GM23338 (cell line): ENCODE measurements at regions not wholly inside any gene's neighbourhood (a gene's known extent, or its start where the extent isn't known, plus 50 kb on each side); places are given as distances from the start of the nearest gene placed in this dataset.

Experiments used
- ATAC-seq: fragments of 200-7000 bp; cut with Tn5 transposase; 3 replicates; pipeline ENCODE4 v1.9.1; 2020
- DNase-seq: peaks from one replicate; pipeline ENCODE4 v3.0.0-alpha.2; 2015; ENCODE audit warnings: low spot score
- H2AFZ ChIP-seq: fragments of 200-600 bp; sonication (generic); 2 replicates; pipeline ENCODE4 v1.8.0; 2016; ENCODE audit warnings: antibody characterized with exemption, mild to moderate bottlenecking, moderate library complexity
- H3F3A ChIP-seq: fragments of 200-600 bp; sonication (generic); replicated peaks from 2 replicates; pipeline ENCODE4 v1.8.0; 2017; ENCODE audit warnings: antibody characterized with exemption, mixed run types, low read depth
- H3K27ac ChIP-seq: fragments of 200-600 bp; sonication (generic); 2 replicates; pipeline ENCODE4 v1.6.1; 2016; ENCODE audit warnings: low read depth
- H3K27me3 ChIP-seq: fragments of 200-600 bp; sonication (generic); 2 replicates; pipeline ENCODE4 v1.8.0; 2016; ENCODE audit warnings: mild to moderate bottlenecking, mixed run types, moderate library complexity; ENCODE audit not compliant: insufficient read depth
- H3K36me3 ChIP-seq: fragments of 200-600 bp; sonication (generic); 2 replicates; pipeline ENCODE4 v1.8.0; 2016; ENCODE audit warnings: mild to moderate bottlenecking; ENCODE audit not compliant: insufficient read depth
- H3K4me1 ChIP-seq: fragments of 200-600 bp; sonication (generic); 2 replicates; pipeline ENCODE4 v1.8.0; 2016; ENCODE audit warnings: mild to moderate bottlenecking, moderate library complexity; ENCODE audit not compliant: insufficient read depth
- H3K4me2 ChIP-seq: fragments of 200-600 bp; sonication (generic); 2 replicates; pipeline ENCODE4 v1.7.1; 2017; ENCODE audit warnings: mixed run types
- H3K4me3 ChIP-seq: fragments of 200-600 bp; sonication (generic); 2 replicates; pipeline ENCODE4 v1.6.1; 2016; ENCODE audit warnings: mixed run types
- H3K79me2 ChIP-seq: fragments of 200-600 bp; sonication (generic); replicated peaks from 2 replicates; pipeline ENCODE4 v1.8.0; 2017; ENCODE audit warnings: mild to moderate bottlenecking; ENCODE audit not compliant: insufficient read depth
- H3K9me2 ChIP-seq: fragments of 200-600 bp; sonication (generic); 2 replicates; pipeline ENCODE4 v1.8.0; 2017; ENCODE audit not compliant: insufficient read depth
- H4K20me1 ChIP-seq: fragments of 200-600 bp; sonication (generic); replicated peaks from 2 replicates; pipeline ENCODE4 v1.8.0; 2017; ENCODE audit warnings: mild to moderate bottlenecking; ENCODE audit not compliant: insufficient read depth
- H3K27ac Mint-ChIP-seq: 2 replicates; pipeline ENCODE4 v1.8.0; 2020; ENCODE audit warnings: inconsistent platforms, mild to moderate bottlenecking, moderate library complexity, mixed read lengths
- H3K27me3 Mint-ChIP-seq: 3 replicates; pipeline ENCODE4 v1.8.0; 2022; ENCODE audit warnings: low read depth, mild to moderate bottlenecking, moderate library complexity, mixed read lengths, inconsistent platforms; ENCODE audit not compliant: insufficient read depth, poor library complexity
- H3K36me3 Mint-ChIP-seq: 3 replicates; pipeline ENCODE4 v1.8.0; 2021; ENCODE audit warnings: low read depth, mild to moderate bottlenecking, inconsistent platforms, moderate library complexity, mixed read lengths
- H3K4me1 Mint-ChIP-seq: 3 replicates; pipeline ENCODE4 v1.8.0; 2020; ENCODE audit warnings: mild to moderate bottlenecking, inconsistent platforms, mixed read lengths
- H3K4me3 Mint-ChIP-seq: 3 replicates; pipeline ENCODE4 v1.8.0; 2021; ENCODE audit warnings: moderate library complexity, mild to moderate bottlenecking, inconsistent platforms, mixed read lengths
- H3K9me3 Mint-ChIP-seq: 3 replicates; pipeline ENCODE4 v1.8.0; 2020; ENCODE audit warnings: moderate library complexity, mild to moderate bottlenecking, inconsistent platforms, mixed read lengths
- CREB1 ChIP-seq: fragments of 250-450 bp; sonication (Bioruptor Pico); IDR thresholded peaks from 2 replicates; pipeline ENCODE4 v1.5.0; 2020; ENCODE audit warnings: low read depth, mild to moderate bottlenecking, moderate library complexity
- CTCF ChIP-seq, 2 experiments: fragments of 200-600 bp in 1 of 2; sonication (generic) in 1 of 2; conservative IDR thresholded peaks; 2 replicates each; pipeline versions ENCODE4 v1.5.1 to v1.6.1; 2016 to 2017; ENCODE audit warnings: antibody characterized with exemption in 2 of 2, low read depth in 2 of 2, mild to moderate bottlenecking in 2 of 2, moderate library complexity in 1 of 2
- EZH2 ChIP-seq: fragments of 200-600 bp; sonication (generic); IDR thresholded peaks from one replicate; pipeline ENCODE4 v1.8.0; 2017; ENCODE audit warnings: antibody characterized with exemption, mild to moderate bottlenecking, low read depth; ENCODE audit not compliant: unreplicated experiment
- EZH2phosphoT487 ChIP-seq: fragments of 200-600 bp; sonication (generic); IDR thresholded peaks from one replicate; pipeline ENCODE4 v1.8.1; 2018; ENCODE audit warnings: antibody characterized with exemption; ENCODE audit not compliant: unreplicated experiment
- JUNB ChIP-seq: IDR thresholded peaks from one replicate; pipeline ENCODE4 v1.6.1; 2016; ENCODE audit warnings: antibody characterized with exemption; ENCODE audit not compliant: unreplicated experiment
- NANOG ChIP-seq: IDR thresholded peaks from 2 replicates; pipeline ENCODE4 v1.6.1; 2016; ENCODE audit warnings: antibody characterized with exemption, borderline replicate concordance
- POLR2AphosphoS5 ChIP-seq: IDR thresholded peaks from 2 replicates; pipeline ENCODE4 v1.6.1; 2016; ENCODE audit warnings: antibody characterized with exemption, low read depth
- REST ChIP-seq: IDR thresholded peaks from one replicate; pipeline ENCODE4 v1.6.1; 2018; ENCODE audit warnings: antibody characterized with exemption; ENCODE audit not compliant: unreplicated experiment
- STAT1 ChIP-seq: IDR thresholded peaks from one replicate; pipeline ENCODE4 v1.6.1; 2016; ENCODE audit warnings: antibody characterized with exemption; ENCODE audit not compliant: unreplicated experiment
- ZNF114 ChIP-seq: fragments of 250-450 bp; sonication (Bioruptor Pico); IDR thresholded peaks from 2 replicates; pipeline ENCODE4 v1.5.0; 2020; ENCODE audit warnings: mild to moderate bottlenecking, moderate library complexity
- ZNF331 ChIP-seq: fragments of 250-450 bp; sonication (Bioruptor Pico); IDR thresholded peaks from 2 replicates; pipeline ENCODE4 v1.5.0; 2020; ENCODE audit warnings: low read depth, mild to moderate bottlenecking, moderate library complexity

- Histone ChIP-seq H3K36me3 (no peaks in the 10 kb centered on the region), H3K4me1 (peaks cover 32% of the 10 kb centered on the region), H2AFZ (no peak overlapping the region), H3K4me3 (no peak overlapping the region), H3K27ac (no peak overlapping the region), H3F3A (0 out of 2 replicates have a peak, but pooled peaks cover 3% of the 10 kb centered on the region), H3K9me2 (0 out of 2 replicates have a peak, but pooled peaks cover 4% of the 10 kb centered on the region), H4K20me1 (no peaks in the 10 kb centered on the region), H3K27me3 (no peaks in the 10 kb centered on the region), H3K79me2 (no peaks in the 10 kb centered on the region), H3K4me2 (no peak overlapping the region)
- Mint-ChIP-seq H3K27me3 (peaks cover 7% of the 10 kb centered on the region), H3K36me3 (no peaks in the 10 kb centered on the region; the same call in 2 of the 3 replicates), H3K4me3 (no peak overlapping the region), H3K9me3 (no peaks in the 10 kb centered on the region), H3K4me1 (peaks cover 30% of the 10 kb centered on the region), H3K27ac (no peak overlapping the region)
- no peak for TF ChIP-seq STAT1
- TF ChIP-seq ZNF114 (CRISPR knock-in tag), result no peak
- no peak for TF ChIP-seq REST
- no peak for TF ChIP-seq NANOG
- ATAC-seq (no peak), DNase-seq (no peak)
Measured at GRCh38 chr4:174406383-174406782, 115.9 kb downstream of the HPGD start.

- H3K9me3 Mint-ChIP-seq, result no peaks in the 10 kb centered on the region
- no peaks in the 10 kb centered on the region for H4K20me1 ChIP-seq
- H3K4me2 ChIP-seq, result no peak overlapping the region
- H3K4me3 Mint-ChIP-seq, result no peak overlapping the region
- ATAC-seq (no peak), DNase-seq (no peak)
- no peak overlapping the region for H3K4me3 ChIP-seq
- no peaks in the 10 kb centered on the region for H3K36me3 ChIP-seq
- no peak overlapping the region for H3K27ac ChIP-seq
- H3K27me3 ChIP-seq, result no peaks in the 10 kb centered on the region
- H3K36me3 Mint-ChIP-seq, result no peaks in the 10 kb centered on the region; the same call in 2 of the 3 replicates
- H3K27ac Mint-ChIP-seq, result no peak overlapping the region
- peaks cover 35% of the 10 kb centered on the region for H3K4me1 Mint-ChIP-seq
- no peaks in the 10 kb centered on the region for H3K79me2 ChIP-seq
- peaks cover 32% of the 10 kb centered on the region for H3K4me1 ChIP-seq
- H3K27me3 Mint-ChIP-seq, result peaks cover 7% of the 10 kb centered on the region
- no peak overlapping the region for H2AFZ ChIP-seq
- 0 out of 2 replicates have a peak, but pooled peaks cover 3% of the 10 kb centered on the region for H3F3A ChIP-seq
- 0 out of 2 replicates have a peak, but pooled peaks cover 4% of the 10 kb centered on the region for H3K9me2 ChIP-seq
- no peak for TF ChIP-seq JUNB
- no peak for TF ChIP-seq CREB1
- TF ChIP-seq CTCF (conservative IDR thresholded peaks at IDR 0.05; ENCODE audit: low read depth in 2 of 2), result no peak
- TF ChIP-seq EZH2phosphoT487, result no peak
- no peak for TF ChIP-seq ZNF331
- no peak for TF ChIP-seq NANOG
- no peak for TF ChIP-seq EZH2
- no peak for TF ChIP-seq POLR2AphosphoS5
- no peak for TF ChIP-seq REST
- TF ChIP-seq ZNF114 (CRISPR knock-in tag), result no peak
Measured at GRCh38 chr4:174405923-174406322, 116.4 kb downstream of the HPGD start.
